HG03039 (cell line): ENCODE measurements at regions not wholly inside any gene's neighbourhood (a gene's known extent, or its start where the extent isn't known, plus 50 kb on each side); places are given as distances from the start of the nearest gene placed in this dataset.
A peak's percentile ranks its signal among the peaks of the same experiment; 100 is the strongest.

Experiments used
- ATAC-seq: cut with Tn5 transposase; IDR thresholded peaks from one replicate; pipeline ENCODE4 v1.9.1; 2021; ENCODE audit warnings: mild to moderate bottlenecking, moderate library complexity; ENCODE audit not compliant: unreplicated experiment

- no peak for ATAC-seq
These were observed 100.7 kb upstream of the THY1 start for GRCh38 chr11:119523539-119524157.

GRCh38 chr11:119522609-119523008 lies 99.6 kb upstream of the THY1 start:
- ATAC-seq = no peak

- no peak for ATAC-seq
These were observed 98.6 kb upstream of the THY1 start for GRCh38 chr11:119521551-119521950.

GRCh38 chr11:119520966-119521365 lies 98.0 kb upstream of the THY1 start:
- no peak for ATAC-seq

DNA sequence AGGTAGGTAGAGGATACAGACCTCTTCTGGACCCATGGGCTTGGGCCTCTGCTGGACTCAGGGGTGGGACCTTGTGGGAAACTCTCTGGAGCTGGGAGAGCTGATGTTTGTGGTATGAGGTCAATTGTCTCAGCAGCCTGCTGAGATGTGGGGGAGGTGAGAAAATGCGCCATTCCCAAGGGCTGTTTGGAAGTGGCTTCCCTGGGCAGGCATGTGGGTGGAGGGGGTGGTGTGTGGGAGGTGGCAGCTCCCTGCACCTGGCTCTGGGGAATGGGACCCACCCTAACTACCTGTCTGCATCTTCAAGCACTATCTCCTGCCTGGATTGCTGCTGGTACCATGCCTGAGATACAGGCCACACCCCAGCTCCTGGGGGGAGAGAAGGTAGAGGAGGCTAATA lies 97.4 kb upstream of the THY1 start:
- no peak for ATAC-seq

- no peak for ATAC-seq
These were observed 96.8 kb upstream of the THY1 start for GRCh38 chr11:119519796-119520195.

DNA sequence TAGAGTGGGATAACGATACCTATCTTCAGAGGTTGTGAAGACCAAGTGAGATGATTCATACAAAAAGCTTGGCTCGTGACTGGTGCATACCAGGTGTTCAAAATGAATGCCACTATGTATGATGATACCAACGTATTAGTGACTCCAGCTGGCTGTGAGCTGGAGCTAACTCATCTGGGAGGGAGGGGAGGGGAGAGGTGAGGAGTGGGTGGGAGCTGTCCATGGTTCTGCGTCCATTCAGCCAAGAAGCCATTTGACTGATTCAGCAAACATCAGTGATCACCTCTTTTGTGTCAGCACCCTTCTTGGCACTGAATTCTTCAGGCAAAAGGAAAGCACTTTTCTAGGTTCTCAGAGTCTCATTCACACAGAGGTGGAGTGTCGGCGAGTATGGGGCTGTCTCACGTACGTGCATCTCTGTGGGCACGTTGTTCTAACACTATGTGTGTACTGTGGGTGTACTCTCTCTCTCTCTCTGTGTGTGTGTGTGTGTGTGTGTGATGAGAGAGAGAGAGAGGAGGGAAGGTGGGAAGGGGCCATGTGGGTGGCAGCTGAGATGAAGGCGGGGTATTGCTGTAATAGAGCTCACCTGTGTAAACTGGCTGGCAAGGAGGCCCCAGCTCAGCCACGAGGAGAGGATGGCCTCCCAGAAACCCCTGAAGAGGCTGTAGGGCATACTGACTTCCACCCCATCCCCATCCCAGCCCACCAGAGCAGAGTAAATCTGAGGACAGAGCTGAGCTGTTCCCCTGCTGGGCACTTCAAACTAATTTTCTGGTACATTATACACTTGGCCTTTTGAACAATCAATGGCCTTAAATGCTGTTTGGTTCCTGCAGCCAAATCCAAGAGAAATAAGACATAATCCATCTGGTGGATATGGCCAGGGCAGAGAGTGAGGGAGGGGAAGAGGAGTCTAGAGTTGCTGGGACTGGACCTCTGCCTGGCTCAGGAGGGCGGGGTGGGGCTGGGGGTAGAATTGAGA lies 96.1 kb upstream of the THY1 start:
- no peak for ATAC-seq

GRCh38 chr11:119515771-119516400 lies 92.9 kb upstream of the THY1 start:
- ATAC-seq = no peak

- ATAC-seq = no peak
These were observed 90.8 kb upstream of the THY1 start for GRCh38 chr11:119513806-119514170.

DNA sequence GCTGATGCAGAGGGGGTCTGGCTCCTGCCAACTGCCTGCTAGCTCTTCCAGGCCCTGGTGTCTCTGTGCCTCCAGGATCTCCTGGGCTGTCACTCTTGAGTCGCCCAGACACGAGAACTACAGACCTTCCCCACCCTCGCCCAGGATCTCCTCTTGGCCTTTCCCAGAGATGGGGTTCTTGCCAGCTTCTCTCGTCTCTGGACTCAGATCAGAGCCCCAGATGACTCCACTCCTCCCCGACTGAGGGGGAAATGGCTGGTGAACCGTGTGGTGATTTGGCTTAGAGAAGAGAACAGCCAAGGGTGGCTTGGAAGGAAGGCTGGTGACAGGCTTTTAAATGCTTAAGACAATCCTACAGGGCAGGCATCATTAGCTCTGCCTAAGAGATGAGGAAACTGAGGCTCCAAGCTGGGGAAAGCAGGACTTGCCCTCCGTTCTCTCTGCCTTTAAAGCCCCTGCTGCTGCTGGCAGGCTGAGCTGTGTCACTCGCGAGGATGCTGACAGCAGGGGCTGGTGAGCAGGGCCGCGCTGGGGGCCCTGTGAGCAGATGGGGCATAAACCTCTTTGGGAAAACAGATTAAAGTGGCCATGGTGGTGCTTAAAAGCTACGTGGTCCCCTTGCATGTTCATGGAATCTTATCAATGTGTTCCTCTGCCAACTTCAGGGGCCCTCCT lies 90.3 kb upstream of the THY1 start:
- ATAC-seq = no peak

DNA sequence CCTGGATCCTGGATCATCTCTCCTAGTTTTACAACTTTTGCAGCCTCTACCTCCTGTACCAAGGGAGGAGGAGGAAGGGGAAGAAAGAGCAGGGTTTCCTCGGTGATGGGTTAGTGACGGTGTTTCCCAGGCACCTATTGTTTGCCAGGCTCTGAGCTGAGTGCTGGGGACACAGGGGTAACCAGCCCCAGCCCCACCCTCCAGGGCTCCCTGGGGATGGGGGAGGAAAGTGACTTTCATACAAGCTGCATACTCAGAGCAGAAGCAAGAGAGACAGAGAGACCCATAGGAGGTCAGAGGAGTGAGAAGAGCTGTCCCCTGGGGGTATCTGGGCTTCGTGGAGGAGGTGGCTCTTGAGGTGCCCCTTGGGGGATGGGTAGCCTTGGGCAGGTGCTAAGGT lies 89.4 kb upstream of the THY1 start:
- ATAC-seq = no peak

GRCh38 chr11:119511614-119512306 lies 88.8 kb upstream of the THY1 start:
- no peak for ATAC-seq

- peak; percentile 69 for ATAC-seq
These were observed 87.0 kb upstream of the THY1 start for GRCh38 chr11:119509969-119510401.

- ATAC-seq = no peak
These were observed 86.4 kb upstream of the THY1 start for GRCh38 chr11:119509282-119509841.

- no peak for ATAC-seq
These were observed 83.5 kb upstream of the THY1 start for GRCh38 chr11:119506436-119506835.

- no peak for ATAC-seq
These were observed 82.9 kb upstream of the THY1 start for GRCh38 chr11:119505861-119506260.

DNA sequence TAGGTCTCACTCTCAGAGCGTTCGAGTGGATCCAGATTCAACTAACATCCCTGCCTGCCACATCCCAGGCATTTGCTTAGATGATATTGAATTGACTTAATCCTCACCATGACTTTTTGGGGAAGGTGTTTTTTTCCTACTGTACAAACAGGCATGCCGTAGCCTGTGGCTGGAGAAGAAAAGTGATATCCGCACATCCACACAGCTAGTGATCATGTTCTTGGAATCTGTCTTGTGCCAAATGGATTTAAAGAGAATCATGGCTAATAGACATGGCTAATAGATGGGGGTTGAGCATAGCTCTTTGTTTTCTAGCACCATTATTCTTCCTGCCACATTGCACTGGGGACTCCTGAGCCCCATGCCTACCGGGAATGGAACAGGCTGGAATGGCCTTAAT lies 82.1 kb upstream of the THY1 start:
- no peak for ATAC-seq

- ATAC-seq = no peak
These were observed 81.4 kb upstream of the THY1 start for GRCh38 chr11:119504371-119504770.

GRCh38 chr11:119501777-119502405 lies 78.9 kb upstream of the THY1 start:
- no peak for ATAC-seq

DNA sequence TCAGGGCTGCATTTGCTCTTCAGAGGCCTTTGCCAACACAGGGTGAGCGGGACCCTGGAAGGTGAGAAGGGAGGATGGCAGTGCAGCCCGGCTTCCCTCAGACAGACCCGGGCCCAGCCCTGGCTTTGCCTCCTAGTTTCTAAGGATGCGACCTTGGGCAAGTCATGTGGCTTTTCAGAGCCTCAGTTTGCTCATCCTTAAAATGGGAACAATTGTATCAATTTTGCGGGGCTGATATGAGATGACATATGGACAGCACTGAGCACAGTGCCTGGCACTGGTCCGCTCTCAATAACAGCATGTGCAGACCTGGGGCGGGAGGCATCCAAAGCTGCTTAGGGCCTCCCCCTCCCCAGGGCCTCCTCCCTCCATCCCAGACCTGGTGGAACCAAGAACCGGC lies 74.7 kb upstream of the THY1 start:
- no peak for ATAC-seq
